Neural progenitor cell (in vitro differentiated cells): ENCODE measurements at regions not wholly inside any gene's neighbourhood (a gene's known extent, or its start where the extent isn't known, plus 50 kb on each side); places are given as distances from the start of the nearest gene placed in this dataset.

Experiments
- CTCF ChIP-seq: fragments of 200-600 bp; sonication (generic); IDR thresholded peaks from 2 replicates; pipeline ENCODE4 v1.5.1; 2017; ENCODE audit warnings: antibody characterized with exemption, mild to moderate bottlenecking
- EZH2 ChIP-seq: fragments of 200-600 bp; sonication (generic); IDR thresholded peaks from 2 replicates; pipeline ENCODE4 v1.6.1; 2017; ENCODE audit warnings: antibody characterized with exemption, mild to moderate bottlenecking, moderate library complexity
- EZH2phosphoT487 ChIP-seq: fragments of 200-600 bp; sonication (generic); IDR thresholded peaks from 2 replicates; pipeline ENCODE4 v1.6.1; 2017; ENCODE audit warnings: antibody characterized with exemption

- TF ChIP-seq CTCF = no peak
- TF ChIP-seq EZH2 = no peak
- TF ChIP-seq EZH2phosphoT487 = no peak
Observed at GRCh38 chr6:170083236-170084051, 207.4 kb downstream of the DLL1 start.
